Hepatocyte (in vitro differentiated cells): ENCODE measurements at regions not wholly inside any gene's neighbourhood (a gene's known extent, or its start where the extent isn't known, plus 50 kb on each side); places are given as distances from the start of the nearest gene placed in this dataset.

Experiments used
- DNase-seq: peaks from one replicate; pipeline ENCODE4 v3.0.0-alpha.2; 2016; ENCODE audit warnings: low spot score
- H2AFZ ChIP-seq: fragments of 200-600 bp; sonication (generic); 2 replicates; pipeline ENCODE4 v1.6.0; 2016; ENCODE audit warnings: antibody characterized with exemption, mild to moderate bottlenecking
- H3K27ac ChIP-seq: fragments of 200-600 bp; sonication (generic); 2 replicates; pipeline ENCODE4 v1.5.1; 2016; ENCODE audit warnings: mild to moderate bottlenecking
- H3K27me3 ChIP-seq: fragments of 200-600 bp; sonication (generic); 2 replicates; pipeline ENCODE4 v1.6.1; 2016
- H3K36me3 ChIP-seq: fragments of 200-600 bp; sonication (generic); replicated peaks from 2 replicates; pipeline ENCODE4 v1.5.1; 2016; ENCODE audit warnings: low read depth; ENCODE audit not compliant: insufficient read depth
- H3K4me1 ChIP-seq: fragments of 200-600 bp; sonication (generic); 2 replicates; pipeline ENCODE4 v1.5.1; 2016; ENCODE audit warnings: mild to moderate bottlenecking, moderate library complexity; ENCODE audit not compliant: insufficient read depth
- H3K4me2 ChIP-seq: fragments of 200-600 bp; sonication (generic); 2 replicates; pipeline ENCODE4 v1.6.0; 2016
- H3K4me3 ChIP-seq: fragments of 200-600 bp; sonication (generic); 2 replicates; pipeline ENCODE4 v1.5.1; 2016; ENCODE audit warnings: mild to moderate bottlenecking
- H3K79me2 ChIP-seq: fragments of 200-600 bp; sonication (generic); 2 replicates; pipeline ENCODE4 v1.6.0; 2017; ENCODE audit warnings: mild to moderate bottlenecking
- H3K9me2 ChIP-seq: fragments of 200-600 bp; sonication (generic); replicated peaks from 2 replicates; pipeline ENCODE4 v1.6.0; 2017; ENCODE audit warnings: mild to moderate bottlenecking; ENCODE audit not compliant: insufficient read depth
- H3K9me3 ChIP-seq: fragments of 200-600 bp; sonication (generic); 2 replicates; pipeline ENCODE4 v1.5.1; 2016; ENCODE audit warnings: low read depth, mild to moderate bottlenecking
- H4K20me1 ChIP-seq: fragments of 200-600 bp; sonication (generic); 2 replicates; pipeline ENCODE4 v1.6.0; 2016; ENCODE audit warnings: mild to moderate bottlenecking; ENCODE audit not compliant: insufficient read depth, poor library complexity, severe bottlenecking
- EZH2 ChIP-seq: fragments of 200-600 bp; sonication (generic); IDR thresholded peaks from 2 replicates; pipeline ENCODE4 v1.6.1; 2016; ENCODE audit warnings: antibody characterized with exemption, mild to moderate bottlenecking, borderline replicate concordance
- EZH2phosphoT487 ChIP-seq: fragments of 200-600 bp; sonication (generic); IDR thresholded peaks from one replicate; pipeline ENCODE4 v1.6.1; 2018; ENCODE audit warnings: antibody characterized with exemption, mild to moderate bottlenecking, low read depth, moderate library complexity; ENCODE audit not compliant: unreplicated experiment, severe bottlenecking
- WGBS: methylation state at CpG from one replicate; pipeline ENCODE4 v1.1.6; 2016; ENCODE audit warnings: low lambda C conversion rate; ENCODE audit errors: missing lambda C conversion rate; 5-methylcytosine and 5-hydroxymethylcytosine counted together
- TF ChIP-seq, protein P1 (sequence below): fragments of 200-600 bp; sonication (generic); IDR thresholded peaks from 2 replicates; pipeline ENCODE4 v1.5.1; 2016; ENCODE audit warnings: antibody characterized with exemption, mild to moderate bottlenecking; ENCODE audit not compliant: poor library complexity

DNA sequence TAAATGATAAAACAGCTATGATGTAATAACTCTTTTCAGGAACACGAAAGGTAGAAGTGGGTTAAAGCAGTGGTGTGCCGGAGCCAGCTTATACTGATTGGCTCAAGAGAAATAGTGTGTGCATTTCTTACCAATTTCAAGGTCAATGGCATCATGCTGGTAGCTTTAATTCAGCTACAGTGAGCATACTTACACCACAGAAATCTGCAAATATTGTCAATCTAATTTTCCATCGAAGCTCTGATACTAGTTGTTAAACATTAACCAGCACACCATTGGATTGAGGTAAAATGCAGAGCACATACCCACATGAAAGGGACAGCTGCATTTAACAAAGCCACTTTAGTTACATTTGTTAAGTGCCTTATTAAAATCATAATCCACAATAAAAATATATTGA is 225.7 kb downstream of the KCNC2 start:
- H3K79me2 ChIP-seq, result no peaks in the 10 kb centered on the region
- H3K27ac ChIP-seq, result no peak overlapping the region
- no peak for DNase-seq
- no peaks in the 10 kb centered on the region for H3K27me3 ChIP-seq
- no peaks in the 10 kb centered on the region for H3K9me3 ChIP-seq
- peak overlapping the region; percentile 37 for H3K4me2 ChIP-seq
- TF ChIP-seq EZH2, result no peak
- no peak overlapping the region for H3K4me3 ChIP-seq
- H3K9me2 ChIP-seq, result no peaks in the 10 kb centered on the region
- no peaks in the 10 kb centered on the region for H3K4me1 ChIP-seq
- 54% methylated on average over 3 of the region's 3 CpGs for WGBS
- no peaks in the 10 kb centered on the region for H4K20me1 ChIP-seq
- no peaks in the 10 kb centered on the region for H3K36me3 ChIP-seq
- no peak overlapping the region for H2AFZ ChIP-seq

- WGBS, result 68% methylated on average over 4 of the region's 4 CpGs
- no peaks in the 10 kb centered on the region for H3K4me1 ChIP-seq
- H4K20me1 ChIP-seq, result no peaks in the 10 kb centered on the region
- H3K4me3 ChIP-seq, result no peak overlapping the region
- no peak overlapping the region for H3K27ac ChIP-seq
- no peaks in the 10 kb centered on the region for H3K36me3 ChIP-seq
- no peaks in the 10 kb centered on the region for H3K79me2 ChIP-seq
- H2AFZ ChIP-seq, result no peak overlapping the region
- no peaks in the 10 kb centered on the region for H3K9me2 ChIP-seq
- TF ChIP-seq EZH2 (no peak), EZH2phosphoT487 (no peak)
- TF ChIP-seq, protein P1, sequence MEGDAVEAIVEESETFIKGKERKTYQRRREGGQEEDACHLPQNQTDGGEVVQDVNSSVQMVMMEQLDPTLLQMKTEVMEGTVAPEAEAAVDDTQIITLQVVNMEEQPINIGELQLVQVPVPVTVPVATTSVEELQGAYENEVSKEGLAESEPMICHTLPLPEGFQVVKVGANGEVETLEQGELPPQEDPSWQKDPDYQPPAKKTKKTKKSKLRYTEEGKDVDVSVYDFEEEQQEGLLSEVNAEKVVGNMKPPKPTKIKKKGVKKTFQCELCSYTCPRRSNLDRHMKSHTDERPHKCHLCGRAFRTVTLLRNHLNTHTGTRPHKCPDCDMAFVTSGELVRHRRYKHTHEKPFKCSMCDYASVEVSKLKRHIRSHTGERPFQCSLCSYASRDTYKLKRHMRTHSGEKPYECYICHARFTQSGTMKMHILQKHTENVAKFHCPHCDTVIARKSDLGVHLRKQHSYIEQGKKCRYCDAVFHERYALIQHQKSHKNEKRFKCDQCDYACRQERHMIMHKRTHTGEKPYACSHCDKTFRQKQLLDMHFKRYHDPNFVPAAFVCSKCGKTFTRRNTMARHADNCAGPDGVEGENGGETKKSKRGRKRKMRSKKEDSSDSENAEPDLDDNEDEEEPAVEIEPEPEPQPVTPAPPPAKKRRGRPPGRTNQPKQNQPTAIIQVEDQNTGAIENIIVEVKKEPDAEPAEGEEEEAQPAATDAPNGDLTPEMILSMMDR, result no peak
- DNase-seq, result no peak
- no peaks in the 10 kb centered on the region for H3K9me3 ChIP-seq
- H3K27me3 ChIP-seq, result no peaks in the 10 kb centered on the region
- H3K4me2 ChIP-seq, result no peak overlapping the region
These were observed 225.0 kb downstream of the KCNC2 start for GRCh38 chr12:74984631-74985030.

DNA sequence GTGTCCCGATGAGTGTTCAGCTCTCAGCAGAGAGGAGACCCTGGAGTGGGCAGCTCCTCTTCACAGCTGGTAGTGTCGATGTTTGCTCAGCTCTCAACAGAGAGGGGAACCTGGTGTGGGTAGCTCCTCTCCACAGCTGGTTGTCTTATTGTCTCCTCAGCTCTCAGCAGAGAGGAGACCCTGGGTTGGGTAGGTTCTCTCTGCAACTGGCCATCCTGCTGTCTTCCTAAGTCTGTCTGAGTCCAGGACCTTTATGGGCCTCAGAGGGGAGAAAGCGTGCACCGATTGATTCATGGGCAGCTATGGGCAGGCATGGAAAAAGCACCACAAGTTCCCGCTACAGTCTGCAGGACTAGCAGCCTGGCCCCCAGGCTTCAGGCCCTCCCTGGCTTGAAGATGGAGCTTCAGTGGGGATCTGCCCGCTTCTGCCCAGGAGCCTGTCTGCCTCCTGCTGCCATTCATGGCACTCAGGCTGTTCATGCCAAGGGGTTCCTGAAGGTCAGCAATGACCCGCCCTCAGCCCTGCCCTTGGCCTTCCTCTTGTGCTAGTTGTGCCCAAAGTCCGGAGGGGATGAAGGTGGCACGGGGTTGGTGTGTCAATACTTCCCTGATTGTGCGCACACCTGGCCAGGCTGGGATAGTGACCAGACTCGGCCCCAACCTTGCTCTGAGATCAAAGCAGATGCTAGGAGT is 224.2 kb downstream of the KCNC2 start:
- no peak overlapping the region for H3K27ac ChIP-seq

DNA sequence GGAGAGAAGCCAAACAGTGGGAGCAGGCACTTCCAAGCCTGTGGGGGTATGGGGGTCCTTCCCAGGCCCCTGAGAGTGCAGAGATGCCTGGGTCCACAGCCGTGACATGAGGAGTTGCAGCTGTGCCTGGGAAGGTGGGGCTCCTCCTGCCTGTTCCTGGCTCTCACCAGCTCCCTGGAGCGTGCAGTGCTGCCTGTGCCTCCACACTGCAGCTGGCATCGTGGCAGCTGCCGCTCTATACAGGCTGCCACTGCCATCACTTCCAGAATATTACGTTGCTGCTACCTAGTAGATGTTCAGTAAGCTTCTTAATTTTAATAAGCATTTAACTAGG is 223.7 kb downstream of the KCNC2 start:
- Histone ChIP-seq H3K9me2 (no peaks in the 10 kb centered on the region), H3K27me3 (no peaks in the 10 kb centered on the region), H3K27ac (no peak overlapping the region), H3K4me3 (no peak overlapping the region), H3K4me2 (no peak overlapping the region), H3K79me2 (no peaks in the 10 kb centered on the region), H3K4me1 (no peaks in the 10 kb centered on the region), H3K36me3 (no peaks in the 10 kb centered on the region), H3K9me3 (no peaks in the 10 kb centered on the region), H4K20me1 (no peaks in the 10 kb centered on the region), H2AFZ (no peak overlapping the region)
- WGBS, result 94% methylated on average over 5 of the region's 5 CpGs
- DNase-seq, result no peak
- TF ChIP-seq EZH2, result no peak
- no peak for TF ChIP-seq EZH2phosphoT487
- TF ChIP-seq, protein P1, result no peak

More for the DNA sequence above, 224.2 kb downstream of the KCNC2 start:
- no peaks in the 10 kb centered on the region for H4K20me1 ChIP-seq
- H3K9me2 ChIP-seq, result no peaks in the 10 kb centered on the region
- no peak overlapping the region for H3K4me2 ChIP-seq
- 91% methylated on average over 11 of the region's 11 CpGs for WGBS
- H3K4me1 ChIP-seq, result no peaks in the 10 kb centered on the region
- no peaks in the 10 kb centered on the region for H3K36me3 ChIP-seq
- no peaks in the 10 kb centered on the region for H3K79me2 ChIP-seq
- no peak overlapping the region for H3K4me3 ChIP-seq
- TF ChIP-seq, protein P1, result no peak
- TF ChIP-seq EZH2 (no peak), EZH2phosphoT487 (no peak)
- H2AFZ ChIP-seq, result no peak overlapping the region
- DNase-seq, result no peak
- H3K9me3 ChIP-seq, result no peaks in the 10 kb centered on the region
- no peaks in the 10 kb centered on the region for H3K27me3 ChIP-seq
